Mesenchymal stem cell (in vitro differentiated cells and primary cell): ENCODE measurements at regions not wholly inside any gene's neighbourhood (a gene's known extent, or its start where the extent isn't known, plus 50 kb on each side); places are given as distances from the start of the nearest gene placed in this dataset.
"Not testable (repeated sequence)": the region's sequence is repeated elsewhere in the genome, so short reads cannot be mapped to it uniquely, and the experiment has no call there.

Source experiments
- DNase-seq: peaks from one replicate; pipeline ENCODE4 v3.0.0-alpha.2; 2013
- H2AFZ ChIP-seq: one replicate; pipeline ENCODE4 v1.6.1; 2013; ENCODE audit warnings: low read depth, mild to moderate bottlenecking, control low read depth, inconsistent platforms, low read length, moderate library complexity
- H2AK5ac ChIP-seq: 2 replicates; pipeline ENCODE4 v1.6.1; 2013; ENCODE audit warnings: low read length, moderate library complexity, mild to moderate bottlenecking, inconsistent platforms; ENCODE audit not compliant: severe bottlenecking
- H2BK120ac ChIP-seq: one replicate; pipeline ENCODE4 v1.6.1; 2013; ENCODE audit warnings: low read depth, mild to moderate bottlenecking, inconsistent platforms, low read length, moderate library complexity
- H2BK12ac ChIP-seq, 2 experiments: one replicate each; pipeline ENCODE4 v1.6.1; 2013; ENCODE audit warnings: inconsistent platforms in 2 of 2, low read length in 2 of 2, mild to moderate bottlenecking in 2 of 2, moderate library complexity in 2 of 2, control low read depth in 1 of 2
- H2BK15ac ChIP-seq: one replicate; pipeline ENCODE4 v1.6.1; 2013; ENCODE audit warnings: mild to moderate bottlenecking, low read depth, inconsistent platforms; ENCODE audit not compliant: poor library complexity, severe bottlenecking
- H2BK5ac ChIP-seq: 2 replicates; pipeline ENCODE4 v1.6.1; 2013; ENCODE audit warnings: low read depth, mild to moderate bottlenecking, low read length, control low read depth, inconsistent platforms; ENCODE audit not compliant: poor library complexity, severe bottlenecking
- H3K14ac ChIP-seq, 2 experiments: one replicate each; pipeline ENCODE4 v1.6.1; 2013; ENCODE audit warnings: inconsistent platforms in 2 of 2, low read length in 2 of 2, control low read depth in 1 of 2, mild to moderate bottlenecking in 1 of 2, moderate library complexity in 1 of 2
- H3K18ac ChIP-seq, 2 experiments: one replicate each; pipeline ENCODE4 v1.6.1; 2013; ENCODE audit warnings: inconsistent platforms in 2 of 2, low read length in 2 of 2, control low read depth in 1 of 2, low read depth in 1 of 2, mild to moderate bottlenecking in 1 of 2
- H3K23ac ChIP-seq, 2 experiments: one replicate each; pipeline ENCODE4 v1.6.1; 2013; ENCODE audit warnings: inconsistent platforms in 2 of 2, low read length in 2 of 2, mild to moderate bottlenecking in 2 of 2, moderate library complexity in 2 of 2, control low read depth in 1 of 2
- H3K27ac ChIP-seq: 2 replicates; pipeline ENCODE4 v1.5.1; 2013; ENCODE audit warnings: mild to moderate bottlenecking, moderate library complexity, low read length, control low read depth, inconsistent platforms; ENCODE audit not compliant: poor library complexity, severe bottlenecking
- H3K27me3 ChIP-seq, 2 experiments: 2 replicates each; pipeline versions ENCODE4 v1.6.1 to v1.7.0; 2013; ENCODE audit warnings: low read length in 2 of 2, mild to moderate bottlenecking in 2 of 2, moderate library complexity in 2 of 2, control low read depth in 1 of 2, inconsistent platforms in 1 of 2; ENCODE audit not compliant: control insufficient read depth in 1 of 2, insufficient read depth in 1 of 2
- H3K36me3 ChIP-seq, 2 experiments: 2 replicates each; pipeline versions ENCODE4 v1.6.1 to v1.7.0; 2013; ENCODE audit warnings: low read length in 2 of 2, control low read depth in 1 of 2, inconsistent platforms in 1 of 2, low read depth in 1 of 2, mild to moderate bottlenecking in 1 of 2; ENCODE audit not compliant: insufficient read depth in 2 of 2, control insufficient read depth in 1 of 2
- H3K4ac ChIP-seq, 2 experiments: one replicate each; pipeline ENCODE4 v1.6.1; 2013; ENCODE audit warnings: inconsistent platforms in 2 of 2, low read length in 2 of 2, mild to moderate bottlenecking in 2 of 2, moderate library complexity in 2 of 2, control low read depth in 1 of 2, low read depth in 1 of 2
- H3K4me1 ChIP-seq: 2 replicates; pipeline ENCODE4 v1.6.1; 2013; ENCODE audit warnings: low read depth, low read length, control low read depth; ENCODE audit not compliant: control insufficient read depth, insufficient read depth
- H3K4me2 ChIP-seq: 2 replicates; pipeline ENCODE4 v1.6.1; 2013; ENCODE audit warnings: low read length, mild to moderate bottlenecking, inconsistent platforms; ENCODE audit not compliant: poor library complexity, severe bottlenecking
- H3K4me3 ChIP-seq, 2 experiments: 2 replicates each; pipeline versions ENCODE4 v1.5.1 to v1.7.0; 2013; ENCODE audit warnings: low read length in 2 of 2, mild to moderate bottlenecking in 2 of 2, control low read depth in 1 of 2, low read depth in 1 of 2; ENCODE audit not compliant: insufficient read depth in 1 of 2
- H3K79me1 ChIP-seq: replicated peaks from 2 replicates; pipeline ENCODE4 v1.6.1; 2013; ENCODE audit warnings: mild to moderate bottlenecking, control low read depth, low read length, inconsistent platforms; ENCODE audit not compliant: poor library complexity, severe bottlenecking
- H3K9ac ChIP-seq: 2 replicates; pipeline ENCODE4 v1.7.0; 2013; ENCODE audit warnings: mild to moderate bottlenecking, low read length, moderate library complexity
- H3K9me3 ChIP-seq: 2 replicates; pipeline ENCODE4 v1.7.0; 2013; ENCODE audit warnings: mild to moderate bottlenecking, low read length; ENCODE audit not compliant: control insufficient read depth
- H4K8ac ChIP-seq: one replicate; pipeline ENCODE4 v1.6.1; 2013; ENCODE audit warnings: inconsistent platforms, mild to moderate bottlenecking, low read length, moderate library complexity
- H4K91ac ChIP-seq: one replicate; pipeline ENCODE4 v1.6.1; 2013; ENCODE audit warnings: mild to moderate bottlenecking, low read length, inconsistent platforms
- WGBS: methylation state at CpG from one replicate; pipeline ENCODE4 v1.1.7; 2013; ENCODE audit warnings: mixed read lengths; 5-methylcytosine and 5-hydroxymethylcytosine counted together

GRCh38 chr1:125066385-125066784 is 3881.6 kb downstream of the SRGAP2C start:
- no peak overlapping the region for H4K91ac ChIP-seq
- no peak overlapping the region for H4K8ac ChIP-seq
- H3K4me3 ChIP-seq, result no peak overlapping the region
- H3K9ac ChIP-seq, result no peak overlapping the region
- no peak overlapping the region for H3K18ac ChIP-seq
- H2BK5ac ChIP-seq, result no peak overlapping the region
- no peaks in the 10 kb centered on the region for H3K79me1 ChIP-seq
- 88% methylated on average over 22 of the region's 22 CpGs for WGBS
- no peak for DNase-seq
- H3K9me3 ChIP-seq, result peaks cover 40% of the 10 kb centered on the region
- H3K27ac ChIP-seq, result no peak overlapping the region
- no peak overlapping the region for H3K23ac ChIP-seq
- no peak overlapping the region for H2BK120ac ChIP-seq
- no peak overlapping the region for H2AFZ ChIP-seq
- H2BK12ac ChIP-seq, result no peak overlapping the region
- no peaks in the 10 kb centered on the region for H3K27me3 ChIP-seq
- H3K14ac ChIP-seq, result no peak overlapping the region
- H2BK15ac ChIP-seq, result no peak overlapping the region
- H3K4me1 ChIP-seq, result no peaks in the 10 kb centered on the region
- no peak overlapping the region for H3K4me2 ChIP-seq
- H3K4ac ChIP-seq, result no peak overlapping the region
- H2AK5ac ChIP-seq, result no peak overlapping the region
- no peaks in the 10 kb centered on the region for H3K36me3 ChIP-seq

DNA sequence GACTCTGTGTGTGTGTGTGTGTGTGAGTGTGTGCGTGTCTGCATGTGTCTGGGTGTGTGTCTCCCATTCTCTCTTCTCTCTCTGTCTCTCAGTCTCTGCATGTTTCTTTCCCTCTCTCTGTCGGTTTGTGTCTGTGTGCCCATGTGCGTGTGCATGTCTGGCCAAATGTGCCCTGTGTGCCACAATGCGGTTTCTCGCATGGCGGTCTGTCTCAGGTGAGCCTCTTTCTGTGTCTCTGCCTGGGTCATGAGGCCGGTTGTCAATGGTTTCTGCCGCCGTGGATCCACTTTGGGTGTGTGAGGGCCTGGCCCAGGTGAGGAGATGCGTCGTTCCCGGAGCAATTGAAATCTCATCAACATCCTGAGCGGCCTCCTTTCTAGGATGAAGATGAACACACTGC is 3882.1 kb downstream of the SRGAP2C start:
- H4K8ac ChIP-seq, H3K79me1 ChIP-seq, H3K9ac ChIP-seq, H3K18ac ChIP-seq, H2BK12ac ChIP-seq, H3K4me2 ChIP-seq, H3K27me3 ChIP-seq, H2AK5ac ChIP-seq, H3K27ac ChIP-seq, H3K23ac ChIP-seq, H2BK120ac ChIP-seq, H3K36me3 ChIP-seq, H3K4me3 ChIP-seq, H2BK5ac ChIP-seq, H4K91ac ChIP-seq, H2AFZ ChIP-seq, DNase-seq, H2BK15ac ChIP-seq, H3K4me1 ChIP-seq, H3K14ac ChIP-seq, H3K4ac ChIP-seq: not testable (repeated sequence)
- H3K9me3 ChIP-seq, result peaks cover 44% of the 10 kb centered on the region
- WGBS, result 98% methylated on average over 3 of the region's 13 CpGs

GRCh38 chr1:125080077-125080476 is 3895.3 kb downstream of the SRGAP2C start:
- Histone ChIP-seq H4K8ac (no peak overlapping the region), H3K14ac (no peak overlapping the region), H3K4me3 (no peak overlapping the region), H3K23ac (no peak overlapping the region), H3K9ac (no peak overlapping the region), H3K9me3 (peaks cover 66% of the 10 kb centered on the region), H2AFZ (no peak overlapping the region), H3K79me1 (no peaks in the 10 kb centered on the region), H2BK5ac (no peak overlapping the region), H2AK5ac (no peak overlapping the region), H3K4me1 (no peaks in the 10 kb centered on the region), H2BK15ac (no peak overlapping the region), H3K27me3 (no peaks in the 10 kb centered on the region), H3K27ac (no peak overlapping the region), H4K91ac (no peak overlapping the region), H3K18ac (no peak overlapping the region), H2BK12ac (no peak overlapping the region), H3K4me2 (no peak overlapping the region), H2BK120ac (no peak overlapping the region), H3K36me3 (no peaks in the 10 kb centered on the region), H3K4ac (no peak overlapping the region)
- DNase-seq, result no peak
- 71% methylated on average over 18 of the region's 18 CpGs for WGBS

DNA sequence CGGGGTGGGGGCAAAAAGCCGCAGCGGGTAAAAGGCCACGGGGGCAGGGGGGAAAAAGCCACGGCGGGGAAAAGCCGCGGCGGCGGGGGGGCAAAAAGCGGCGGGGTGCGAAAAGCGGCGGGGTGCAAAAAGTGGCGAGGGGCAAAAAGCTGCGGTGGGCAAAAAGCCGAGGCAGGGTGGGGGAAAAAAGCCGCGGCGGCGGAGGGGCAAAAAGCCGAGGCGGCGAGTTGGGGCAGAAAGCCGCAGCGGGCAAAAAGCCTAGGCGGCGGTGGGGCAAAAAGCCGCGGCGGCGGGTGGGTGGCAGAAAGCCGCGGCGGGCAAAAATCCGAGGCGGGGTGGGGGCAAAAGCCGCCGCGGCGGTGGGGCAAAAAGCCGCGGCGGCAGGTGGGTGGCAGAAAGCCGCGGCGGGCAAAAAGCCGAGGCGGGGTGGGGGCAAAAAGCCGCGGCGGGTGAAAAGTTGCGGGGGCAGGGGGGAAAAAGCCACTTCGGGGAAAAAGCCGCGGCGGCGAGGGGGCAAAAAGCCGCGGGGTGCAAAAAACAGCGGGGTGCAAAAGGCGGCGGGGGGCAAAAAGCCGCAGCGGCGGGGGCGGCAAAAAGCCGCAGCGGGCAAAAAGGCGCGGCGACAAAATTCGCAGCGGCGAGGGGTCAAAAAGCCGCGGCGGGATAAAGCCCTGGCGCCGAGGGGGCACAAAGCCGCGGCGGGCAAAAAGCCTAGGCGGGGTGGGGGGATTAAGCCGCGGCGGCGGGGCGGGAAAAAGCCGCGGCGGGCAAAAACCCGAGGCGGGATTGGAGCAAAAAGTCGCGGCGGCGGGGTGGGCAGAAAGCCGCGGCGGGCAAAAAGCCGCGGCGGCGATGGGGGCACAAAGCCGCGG is 3901.2 kb downstream of the SRGAP2C start:
- Histone ChIP-seq H3K9ac (no peak overlapping the region), H3K9me3 (peaks cover 42% of the 10 kb centered on the region), H2BK5ac (no peak overlapping the region), H2AFZ (no peak overlapping the region), H2BK12ac (no peak overlapping the region), H3K18ac (no peak overlapping the region), H3K14ac (no peak overlapping the region), H3K27me3 (no peaks in the 10 kb centered on the region), H2BK15ac (no peak overlapping the region), H3K23ac (no peak overlapping the region), H3K4me1 (no peaks in the 10 kb centered on the region), H2AK5ac (no peak overlapping the region), H2BK120ac (no peak overlapping the region), H3K4me3 (no peak overlapping the region), H3K27ac (no peak overlapping the region), H3K79me1 (no peaks in the 10 kb centered on the region), H4K8ac (no peak overlapping the region), H4K91ac (no peak overlapping the region), H3K4me2 (no peak overlapping the region), H3K4ac (no peak overlapping the region), H3K36me3 (no peaks in the 10 kb centered on the region)
- WGBS, result 96% methylated on average over 67 of the region's 108 CpGs
- DNase-seq, result no peak
